ENCODE measurements at regions not wholly inside any gene's neighbourhood (a gene's known extent, or its start where the extent isn't known, plus 50 kb on each side); places are given as distances from the start of the nearest gene placed in this dataset.

- no peak for TF ChIP-seq POLR2AphosphoS5 (IDR thresholded peaks at IDR 0.05; ENCODE audit: low read depth, low read length)
- no peak for TF ChIP-seq FOXP2 (optimal IDR thresholded peaks at IDR 0.05; ENCODE audit: borderline replicate concordance, extremely low read depth, extremely low read length, insufficient read depth)
- TF ChIP-seq REST (IDR thresholded peaks at IDR 0.05; ENCODE audit: insufficient read depth in 1 of 2, low read depth in 2 of 2, low read length in 2 of 2), result no peak
- no peak for TF ChIP-seq SIN3A (IDR thresholded peaks at IDR 0.05; ENCODE audit: borderline replicate concordance, insufficient read depth, low read length)
- no peak for TF ChIP-seq TAF1 (IDR thresholded peaks at IDR 0.05; ENCODE audit: borderline replicate concordance, insufficient read depth, low read length)
These were observed 343.9 kb upstream of the DNAJC19 start for GRCh38 chr3:181333394-181333793.

GRCh38 chr3:181330821-181331563 lies 341.5 kb upstream of the DNAJC19 start:
- TF ChIP-seq TAF1 (IDR thresholded peaks at IDR 0.05; ENCODE audit: borderline replicate concordance, insufficient read depth, low read length) (no peak), FOXP2 (optimal IDR thresholded peaks at IDR 0.05; ENCODE audit: borderline replicate concordance, extremely low read depth, extremely low read length, insufficient read depth) (no peak), POLR2AphosphoS5 (IDR thresholded peaks at IDR 0.05; ENCODE audit: low read depth, low read length) (no peak), SIN3A (IDR thresholded peaks at IDR 0.05; ENCODE audit: borderline replicate concordance, insufficient read depth, low read length) (no peak), REST (IDR thresholded peaks at IDR 0.05; ENCODE audit: insufficient read depth in 1 of 2, low read depth in 2 of 2, low read length in 2 of 2) (no peak)

- TF ChIP-seq POLR2AphosphoS5 (IDR thresholded peaks at IDR 0.05; ENCODE audit: low read depth, low read length) (no peak), REST (IDR thresholded peaks at IDR 0.05; ENCODE audit: insufficient read depth in 1 of 2, low read depth in 2 of 2, low read length in 2 of 2) (no peak), SIN3A (IDR thresholded peaks at IDR 0.05; ENCODE audit: borderline replicate concordance, insufficient read depth, low read length) (no peak)
These were observed 340.7 kb upstream of the DNAJC19 start for GRCh38 chr3:181330257-181330656.

GRCh38 chr3:181329024-181329423 lies 339.5 kb upstream of the DNAJC19 start:
- TF ChIP-seq TAF1 (IDR thresholded peaks at IDR 0.05; ENCODE audit: borderline replicate concordance, insufficient read depth, low read length), result no peak
- no peak for TF ChIP-seq REST (IDR thresholded peaks at IDR 0.05; ENCODE audit: insufficient read depth in 1 of 2, low read depth in 2 of 2, low read length in 2 of 2)
- no peak for TF ChIP-seq SIN3A (IDR thresholded peaks at IDR 0.05; ENCODE audit: borderline replicate concordance, insufficient read depth, low read length)
- no peak for TF ChIP-seq POLR2AphosphoS5 (IDR thresholded peaks at IDR 0.05; ENCODE audit: low read depth, low read length)
- TF ChIP-seq FOXP2 (optimal IDR thresholded peaks at IDR 0.05; ENCODE audit: borderline replicate concordance, extremely low read depth, extremely low read length, insufficient read depth), result no peak

Data from PFSK-1 (cell line).